LoVo (cell line): ENCODE measurements at regions not wholly inside any gene's neighbourhood (a gene's known extent, or its start where the extent isn't known, plus 50 kb on each side); places are given as distances from the start of the nearest gene placed in this dataset.

Experiments
- DNase-seq: peaks from one replicate; pipeline ENCODE4 v3.0.0-alpha.2; 2016; ENCODE audit warnings: low spot score

- no peak for DNase-seq
Observed at GRCh38 chr4:41390661-41391060, 133.9 kb downstream of the UCHL1 start.

DNA sequence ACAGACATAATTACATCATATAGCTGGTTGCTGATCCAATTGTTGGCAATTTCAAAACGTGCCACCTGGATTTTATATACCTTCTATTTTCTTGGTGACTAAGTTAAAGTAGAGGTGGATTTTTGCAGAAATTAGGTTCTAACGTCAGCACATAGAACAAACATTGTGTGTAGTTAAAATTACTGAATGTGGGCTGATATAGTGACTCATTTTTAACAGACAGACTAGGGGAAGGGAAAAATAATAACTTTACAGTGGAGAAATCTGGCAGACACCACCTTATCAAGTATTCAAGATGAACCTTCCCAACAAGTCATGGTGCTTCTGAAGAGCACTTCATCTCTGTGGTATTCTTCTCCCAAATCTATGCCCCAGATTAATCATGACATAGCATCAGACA is 134.5 kb downstream of the UCHL1 start:
- DNase-seq = no peak

GRCh38 chr4:41394481-41394894 is 137.8 kb downstream of the UCHL1 start:
- no peak for DNase-seq

GRCh38 chr4:41396214-41396613 is 139.5 kb downstream of the UCHL1 start:
- no peak for DNase-seq

DNA sequence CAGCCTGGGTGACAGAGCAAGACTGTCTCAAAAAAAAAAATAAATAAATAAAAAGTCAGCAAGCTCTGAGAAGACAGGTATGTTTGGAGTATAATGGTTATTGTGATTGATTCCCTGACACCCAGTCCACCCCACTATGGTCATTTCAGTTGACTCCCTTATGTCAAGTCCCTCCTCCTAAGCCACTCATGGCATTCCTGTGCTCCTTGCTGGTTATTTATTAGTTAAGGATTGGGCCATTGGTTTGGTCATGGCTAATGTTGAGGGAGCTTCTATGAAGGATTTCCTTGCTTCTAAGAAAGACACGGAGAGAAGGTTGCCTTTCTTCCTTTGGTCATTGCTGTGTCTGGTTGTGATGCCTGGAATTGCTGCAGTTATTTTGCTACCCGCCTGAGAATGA is 140.1 kb downstream of the UCHL1 start:
- DNase-seq = no peak

DNA sequence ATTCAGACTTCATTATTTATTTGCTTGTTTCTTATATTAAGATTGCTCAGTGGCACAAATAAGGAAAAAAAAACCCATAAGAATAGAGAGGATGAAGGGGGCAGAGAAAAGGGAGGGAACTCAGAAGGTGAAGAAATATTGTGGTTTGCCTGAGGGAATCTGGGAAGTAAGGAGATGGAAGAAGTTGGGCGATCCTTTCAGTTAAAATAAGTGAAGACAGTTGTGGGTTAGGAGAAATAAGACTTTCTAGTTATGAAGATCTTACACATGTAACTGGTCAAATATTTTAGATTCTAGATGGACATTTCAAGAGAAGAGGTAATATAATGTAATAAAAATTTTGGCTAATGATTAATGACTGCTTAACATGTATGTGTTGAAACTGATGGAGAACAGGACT is 138.7 kb upstream of the LIMCH1 start:
- no peak for DNase-seq

DNA sequence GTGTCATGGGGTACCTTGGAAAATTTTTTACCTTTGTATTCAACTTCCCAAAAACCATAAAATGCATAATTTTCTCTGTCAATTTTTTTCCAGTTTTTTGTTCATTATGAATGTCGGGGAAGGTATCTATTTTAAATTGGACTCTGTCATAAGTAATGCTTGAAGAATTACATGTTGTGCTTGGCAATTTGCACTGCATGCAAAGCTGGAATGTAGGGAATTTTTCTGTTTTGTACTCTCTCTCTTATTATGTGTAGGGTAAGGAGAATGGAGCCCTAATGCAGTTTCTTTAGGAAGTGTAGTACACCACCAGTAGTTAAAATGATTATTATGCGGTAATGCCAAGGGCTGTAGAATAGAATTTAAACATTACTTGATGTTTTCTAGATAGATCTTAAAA is 137.7 kb upstream of the LIMCH1 start:
- DNase-seq = no peak

GRCh38 chr4:41405464-41406112 is 132.4 kb upstream of the LIMCH1 start:
- DNase-seq = no peak

- no peak for DNase-seq
Observed at GRCh38 chr4:41406113-41406516, 131.8 kb upstream of the LIMCH1 start.

DNA sequence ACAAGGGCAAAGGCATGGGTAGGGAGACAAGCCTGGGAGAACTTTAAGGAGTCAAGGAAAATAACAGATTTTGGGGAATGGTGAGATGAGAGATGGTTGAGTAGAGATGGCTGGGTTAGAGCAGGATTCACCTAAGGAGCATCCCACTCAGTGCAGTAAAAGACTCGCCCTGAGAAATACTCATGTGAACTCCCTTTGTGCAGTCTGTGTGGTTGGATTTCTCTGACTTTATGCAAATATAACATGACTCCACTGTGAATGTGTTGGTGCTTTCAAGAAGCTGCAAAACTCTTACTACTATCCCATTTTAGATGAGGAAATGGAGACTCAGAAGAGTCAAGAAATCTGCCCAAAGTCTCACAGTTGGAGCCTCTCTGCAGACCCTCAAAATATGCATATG is 129.8 kb upstream of the LIMCH1 start:
- no peak for DNase-seq

GRCh38 chr4:41408859-41409593 is 128.9 kb upstream of the LIMCH1 start:
- DNase-seq = no peak

DNA sequence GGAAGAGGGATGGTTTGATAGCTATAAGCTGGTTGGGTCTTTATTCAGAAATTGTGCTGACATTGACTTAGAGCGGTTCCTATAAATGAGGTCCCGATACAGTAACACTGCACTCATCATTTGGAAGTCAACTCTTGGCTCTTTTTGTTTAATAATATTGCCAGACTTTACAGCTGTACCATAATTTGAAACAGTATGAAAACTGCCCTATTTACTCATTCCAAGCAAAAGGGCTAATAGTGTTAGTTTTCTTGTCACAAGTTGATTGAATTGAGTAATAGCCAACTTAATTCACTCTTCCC is 128.4 kb upstream of the LIMCH1 start:
- DNase-seq = no peak

GRCh38 chr4:41410049-41410448 is 127.9 kb upstream of the LIMCH1 start:
- DNase-seq = no peak

- no peak for DNase-seq
Observed at GRCh38 chr4:41413670-41414411, 124.1 kb upstream of the LIMCH1 start.

GRCh38 chr4:41414412-41414779 is 123.6 kb upstream of the LIMCH1 start:
- DNase-seq = no peak

DNA sequence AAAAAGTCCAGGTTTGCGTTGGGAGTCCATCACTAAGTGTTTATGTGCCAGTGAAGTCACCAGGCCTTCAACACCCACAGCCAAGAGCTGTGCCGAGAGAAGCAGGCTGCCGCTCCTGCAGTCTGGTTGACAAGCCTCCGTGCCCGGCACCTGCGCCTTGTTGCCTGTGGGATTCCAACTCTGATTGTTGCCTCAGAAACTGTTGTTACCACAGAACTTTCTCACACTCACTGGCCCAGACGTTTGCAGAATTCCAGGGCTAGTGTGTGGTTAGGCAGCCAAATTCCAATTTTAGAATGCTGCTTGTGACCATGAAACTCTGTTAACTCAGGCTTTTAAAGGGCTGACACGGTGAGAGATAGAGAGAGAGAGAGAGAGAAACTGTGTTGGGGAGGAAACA is 119.5 kb upstream of the LIMCH1 start:
- peak; percentile 5 for DNase-seq

DNA sequence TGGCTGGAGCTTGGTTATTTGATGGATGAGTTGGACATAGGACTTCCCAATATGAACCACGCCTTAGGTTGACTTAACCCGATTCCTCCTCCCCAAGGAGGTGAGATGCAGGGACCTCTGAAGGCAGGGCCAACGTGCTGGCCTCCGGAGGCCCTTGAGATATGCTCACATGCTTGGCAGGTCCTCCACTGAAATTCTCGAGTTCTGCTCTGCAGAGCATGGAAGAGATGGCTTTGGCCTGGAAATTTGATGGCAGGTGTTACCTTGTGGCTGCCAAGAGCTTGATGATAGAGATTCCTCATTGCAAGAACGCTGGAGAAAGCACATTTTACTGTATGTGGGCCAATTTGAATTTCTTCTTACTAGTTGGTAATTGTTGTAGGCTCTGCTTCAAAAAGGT is 117.4 kb upstream of the LIMCH1 start:
- no peak for DNase-seq

GRCh38 chr4:41423117-41423516 is 114.8 kb upstream of the LIMCH1 start:
- DNase-seq = no peak

GRCh38 chr4:41424522-41424921 is 113.4 kb upstream of the LIMCH1 start:
- no peak for DNase-seq

- no peak for DNase-seq
Observed at GRCh38 chr4:41425650-41426049, 112.3 kb upstream of the LIMCH1 start.

GRCh38 chr4:41426539-41426938 is 111.4 kb upstream of the LIMCH1 start:
- DNase-seq = no peak

DNA sequence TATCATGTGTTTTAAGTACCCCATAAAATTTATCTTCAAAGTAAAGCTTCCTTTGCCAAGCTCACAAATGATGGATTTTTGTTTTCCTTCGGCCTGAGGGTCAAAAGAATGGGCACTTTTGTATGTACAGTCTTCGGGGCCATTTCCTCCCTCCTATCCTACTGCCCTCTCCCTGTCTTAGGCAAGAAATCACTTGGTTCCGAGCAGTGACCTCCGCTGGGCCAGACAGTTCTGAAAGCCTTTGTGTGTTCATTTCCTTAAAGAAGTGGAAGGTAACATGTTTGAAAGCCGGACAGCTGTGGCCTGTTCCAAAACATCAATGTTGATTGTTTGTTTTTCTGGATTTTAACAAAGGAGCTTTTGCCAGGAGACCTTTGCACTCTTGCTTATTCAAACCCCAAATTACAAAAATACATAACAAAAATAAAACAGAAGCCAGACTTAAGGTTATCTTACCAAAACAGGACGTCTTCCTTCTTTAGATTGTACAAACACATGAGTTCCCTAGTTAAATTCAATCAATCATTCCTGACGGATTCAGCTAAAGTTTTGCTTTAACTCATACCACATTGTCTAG is 110.6 kb upstream of the LIMCH1 start:
- no peak for DNase-seq

DNA sequence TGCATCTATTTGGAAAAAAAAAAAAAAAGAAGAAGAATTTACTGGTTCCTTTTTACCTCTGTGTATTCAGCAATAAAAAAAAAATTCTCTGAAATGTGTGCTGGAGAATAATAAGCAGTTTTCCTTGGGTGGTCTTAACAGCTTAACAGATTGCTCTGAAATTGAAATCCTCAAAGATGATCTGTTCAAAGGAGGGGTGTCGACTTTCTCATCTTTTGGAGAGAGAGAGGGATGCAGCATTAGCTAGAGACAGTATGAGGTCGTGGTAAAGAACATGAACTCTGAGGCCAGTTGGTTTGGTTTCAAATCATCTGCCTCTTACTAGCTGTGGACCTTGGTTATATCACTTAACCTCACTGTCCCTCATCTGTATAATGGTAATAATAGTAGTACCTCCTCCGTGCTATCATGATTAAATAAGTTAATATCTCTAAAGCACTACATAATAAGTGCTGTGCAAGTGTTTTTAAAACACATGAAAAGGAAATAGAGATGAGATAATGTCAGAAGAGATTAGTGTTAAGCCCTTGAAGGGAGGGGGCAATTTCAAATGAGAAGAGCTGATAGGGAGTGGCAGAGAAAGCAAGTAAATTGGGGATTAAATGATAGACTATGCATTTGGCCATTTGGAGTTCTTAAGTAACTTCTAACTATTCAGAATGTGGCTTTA is 109.9 kb upstream of the LIMCH1 start:
- no peak for DNase-seq
